Stimulated activated CD4-positive, alpha-beta T cell treated with anti-CD3 and anti-CD28 coated beads, Interleukin-12 subunit alpha, Interleukin-12 subunit beta, amount 100 ng/mL, for 48 hours (primary cell): ENCODE measurements at regions not wholly inside any gene's neighbourhood (a gene's known extent, or its start where the extent isn't known, plus 50 kb on each side); places are given as distances from the start of the nearest gene placed in this dataset.
"Not testable (repeated sequence)": the region's sequence is repeated elsewhere in the genome, so short reads cannot be mapped to it uniquely, and the experiment has no call there.

Experiments
- DNase-seq, 3 donors: peaks; one replicate each; pipeline ENCODE4 v3.0.0-alpha.2; 2020; ENCODE audit warnings: low read depth in 2 of 3, low spot score in 1 of 3

- DNase-seq, result no peak
Observed at GRCh38 chr18:38237796-38238195, 672.2 kb upstream of the CELF4 start.

- DNase-seq, result no peak
Observed at GRCh38 chr18:38221476-38222100, 656.0 kb upstream of the CELF4 start.

- no peak for DNase-seq
Observed at GRCh38 chr18:38198956-38199355, 633.4 kb upstream of the CELF4 start.

GRCh38 chr18:38198526-38198925 lies 632.9 kb upstream of the CELF4 start:
- no peak for DNase-seq

GRCh38 chr18:38186491-38186890 lies 620.9 kb upstream of the CELF4 start:
- DNase-seq, result no peak

- DNase-seq, result no peak
Observed at GRCh38 chr18:38174594-38174993, 609.0 kb upstream of the CELF4 start.

GRCh38 chr18:38174173-38174572 lies 608.6 kb upstream of the CELF4 start:
- DNase-seq, result no peak

- no peak for DNase-seq
Observed at GRCh38 chr18:38170845-38171244, 605.2 kb upstream of the CELF4 start.

GRCh38 chr18:38167623-38168022 lies 602.0 kb upstream of the CELF4 start:
- DNase-seq, result no peak

- not testable (repeated sequence) for DNase-seq
Observed at GRCh38 chr18:38153116-38153515, 587.5 kb upstream of the CELF4 start.

GRCh38 chr18:38116716-38117115 lies 551.1 kb upstream of the CELF4 start:
- no peak for DNase-seq

- DNase-seq, result no peak
Observed at GRCh38 chr18:38115201-38115600, 549.6 kb upstream of the CELF4 start.

- DNase-seq, result no peak
Observed at GRCh38 chr18:38087538-38087937, 521.9 kb upstream of the CELF4 start.

- no peak for DNase-seq
Observed at GRCh38 chr18:38081516-38081915, 515.9 kb upstream of the CELF4 start.

- DNase-seq, result no peak
Observed at GRCh38 chr18:38077229-38077628, 511.6 kb upstream of the CELF4 start.

GRCh38 chr18:38076346-38077070 lies 510.9 kb upstream of the CELF4 start:
- DNase-seq, result no peak

- DNase-seq, result no peak
Observed at GRCh38 chr18:38074298-38074876, 508.8 kb upstream of the CELF4 start.

- DNase-seq, result no peak
Observed at GRCh38 chr18:38067821-38068220, 502.2 kb upstream of the CELF4 start.

GRCh38 chr18:38067086-38067485 lies 501.5 kb upstream of the CELF4 start:
- no peak for DNase-seq

- no peak for DNase-seq
Observed at GRCh38 chr18:38052879-38053590, 487.4 kb upstream of the CELF4 start.

- no peak for DNase-seq
Observed at GRCh38 chr18:38047820-38048219, 482.2 kb upstream of the CELF4 start.

- no peak for DNase-seq
Observed at GRCh38 chr18:38046651-38047050, 481.1 kb upstream of the CELF4 start.
